ENCODE measurements at regions not wholly inside any gene's neighbourhood (a gene's known extent, or its start where the extent isn't known, plus 50 kb on each side); places are given as distances from the start of the nearest gene placed in this dataset.

DNA sequence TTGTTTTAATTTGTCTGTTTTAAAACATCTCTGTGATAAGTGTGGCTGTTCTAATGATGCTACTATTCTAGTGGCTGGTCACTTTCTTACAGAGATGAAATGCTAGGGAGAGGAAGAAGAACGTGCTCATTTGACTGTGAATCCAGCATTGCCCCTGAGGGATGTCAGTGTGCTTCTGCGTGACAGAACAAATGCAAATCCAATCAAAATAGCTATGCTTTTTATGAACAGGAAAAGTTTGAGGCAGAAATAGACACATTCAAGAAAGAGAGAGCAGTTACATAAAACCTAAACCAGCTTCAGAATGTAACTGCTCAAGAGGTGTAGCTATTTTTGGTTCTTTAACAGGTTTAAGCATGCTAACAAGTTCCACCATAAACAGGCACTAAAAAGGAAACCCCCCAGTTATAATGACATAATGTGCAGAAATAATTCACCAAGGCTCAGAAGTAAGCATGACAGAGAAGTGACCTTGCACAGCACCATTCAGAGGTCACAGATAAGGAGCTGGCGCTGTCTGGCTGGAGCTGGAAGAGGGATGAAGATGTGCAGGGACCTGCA lies 385.3 kb downstream of the EPM2A start:
- no peak for DNase-seq

DNA sequence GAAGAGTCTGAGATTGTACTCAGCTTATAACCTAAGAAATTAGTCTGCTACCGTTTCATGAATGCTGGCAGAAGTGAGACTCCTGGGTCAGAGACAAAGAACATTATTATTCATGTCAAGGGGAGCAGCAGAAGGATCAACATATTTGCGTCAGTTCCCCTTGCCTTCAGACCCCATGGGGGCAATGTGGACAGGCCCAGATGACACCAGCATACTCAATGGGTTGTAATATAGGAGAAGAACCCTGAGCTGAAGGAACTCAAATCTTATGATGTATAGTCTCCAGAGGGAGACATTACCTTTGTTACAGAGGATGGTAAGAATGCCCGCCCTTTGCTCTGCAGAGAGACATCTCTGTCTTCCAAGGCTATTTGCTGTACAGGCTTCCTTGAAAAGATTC lies 384.4 kb downstream of the EPM2A start:
- DNase-seq: no peak

DNA sequence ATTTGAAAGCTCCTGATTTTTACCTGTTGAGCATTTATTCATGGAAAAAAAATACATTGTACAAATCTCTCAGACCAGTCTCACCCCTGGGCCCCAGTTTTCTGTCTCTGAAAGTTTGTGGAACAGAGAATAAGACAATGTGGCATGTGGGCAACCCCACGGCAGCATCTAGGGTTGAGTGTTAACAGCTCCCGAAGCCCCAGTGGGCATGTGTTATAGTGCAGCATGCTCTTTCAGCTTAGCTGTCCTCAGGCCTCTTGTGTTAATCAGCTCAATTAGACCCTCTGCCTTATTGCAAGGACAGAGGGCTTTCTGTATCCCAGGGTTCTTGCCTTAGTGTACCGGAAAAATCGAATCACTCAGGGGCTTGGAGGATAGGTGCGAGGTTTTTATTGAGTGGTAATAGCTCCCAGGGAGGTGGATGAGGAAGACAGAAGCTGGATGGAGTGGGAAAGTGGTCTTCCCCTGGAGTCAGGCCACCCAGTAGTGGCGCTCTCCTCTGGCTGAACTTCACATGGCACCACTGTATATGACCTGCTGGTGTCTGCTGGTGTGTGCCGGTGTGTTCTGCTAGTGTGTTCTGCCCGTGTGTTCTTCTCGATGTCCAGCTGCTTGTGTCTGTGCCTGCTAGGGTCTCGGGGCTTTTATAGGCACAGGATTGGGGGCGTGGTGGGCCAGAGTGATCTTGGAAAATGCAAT lies 382.8 kb downstream of the EPM2A start:
- DNase-seq: no peak

DNA sequence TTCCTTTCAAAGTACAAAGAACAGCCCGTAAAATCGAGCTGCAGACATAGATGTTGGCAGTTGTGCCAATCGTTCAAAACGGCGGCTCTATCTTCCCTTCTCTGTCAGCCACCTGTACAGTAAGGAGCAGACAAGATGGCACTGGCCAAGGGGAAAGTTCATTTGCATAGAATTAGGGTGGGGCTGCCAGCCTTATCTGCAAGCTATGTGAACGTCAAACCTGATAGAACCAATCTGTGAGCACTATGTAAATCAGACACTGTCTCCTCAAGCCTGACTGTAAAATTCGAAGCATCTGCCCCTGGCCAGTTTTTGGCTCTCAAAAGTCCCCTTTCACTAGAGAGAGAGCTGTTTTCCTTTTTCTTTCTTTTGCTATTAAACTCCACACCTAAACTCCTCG lies 374.5 kb downstream of the EPM2A start:
- no peak for DNase-seq

DNA sequence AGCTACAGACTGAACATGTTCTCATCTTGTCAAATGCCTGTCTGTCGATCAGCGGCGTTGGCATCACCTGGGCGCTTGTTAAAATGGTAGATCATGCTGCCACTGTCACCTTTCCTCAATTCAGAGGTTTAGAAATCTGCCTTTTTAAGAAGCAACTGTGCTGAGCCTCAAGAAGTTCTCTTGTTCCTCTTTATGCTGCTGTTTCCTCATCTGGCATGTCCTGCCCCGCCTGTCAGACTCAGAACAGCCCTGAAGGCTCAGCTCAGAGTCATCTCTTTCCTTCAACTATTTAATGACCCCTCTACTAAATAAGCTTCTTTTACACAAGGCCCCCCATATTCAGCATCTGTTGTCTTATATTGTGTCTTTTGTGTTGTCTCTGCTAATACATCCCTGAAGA lies 368.2 kb downstream of the EPM2A start:
- no peak for DNase-seq

DNA sequence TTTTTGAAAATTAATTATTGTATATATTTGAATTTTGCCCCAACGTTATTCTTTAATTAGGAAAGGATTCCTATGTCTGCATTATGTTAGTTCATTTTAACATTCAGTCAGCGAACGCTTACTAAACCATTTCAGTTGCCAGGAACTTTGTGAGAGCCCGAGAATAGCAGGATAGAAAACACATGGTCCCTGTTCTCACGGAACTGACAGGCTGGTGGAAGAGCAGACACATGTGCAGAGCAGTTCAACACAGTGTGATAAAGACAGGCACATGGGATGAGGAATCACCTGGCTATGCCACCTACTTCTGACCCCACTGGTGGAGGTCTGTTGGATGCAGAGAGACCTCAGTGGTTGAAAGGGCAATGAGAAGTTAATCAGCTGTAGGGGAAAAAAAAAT lies 367.2 kb downstream of the EPM2A start:
- peak; percentile 19 for DNase-seq

DNA sequence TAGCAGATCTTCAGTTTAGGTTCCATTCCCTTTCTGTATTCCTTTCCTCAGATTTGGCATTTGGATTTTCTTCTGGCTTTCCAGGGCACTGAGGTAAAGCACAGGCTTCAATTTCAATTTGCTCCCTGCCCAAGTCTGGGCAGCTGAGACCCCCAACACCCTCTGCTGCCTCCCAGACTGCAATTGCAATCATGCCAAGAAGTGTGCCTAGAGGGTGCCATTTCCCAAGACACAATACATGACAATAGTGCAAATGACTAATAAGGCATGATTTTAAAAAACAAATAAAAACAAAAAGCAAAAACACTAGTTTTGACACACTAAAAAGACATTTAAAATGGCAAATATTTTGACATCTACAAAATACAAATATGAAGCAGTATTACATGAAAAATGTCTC lies 364.8 kb downstream of the EPM2A start:
- DNase-seq: no peak

DNA sequence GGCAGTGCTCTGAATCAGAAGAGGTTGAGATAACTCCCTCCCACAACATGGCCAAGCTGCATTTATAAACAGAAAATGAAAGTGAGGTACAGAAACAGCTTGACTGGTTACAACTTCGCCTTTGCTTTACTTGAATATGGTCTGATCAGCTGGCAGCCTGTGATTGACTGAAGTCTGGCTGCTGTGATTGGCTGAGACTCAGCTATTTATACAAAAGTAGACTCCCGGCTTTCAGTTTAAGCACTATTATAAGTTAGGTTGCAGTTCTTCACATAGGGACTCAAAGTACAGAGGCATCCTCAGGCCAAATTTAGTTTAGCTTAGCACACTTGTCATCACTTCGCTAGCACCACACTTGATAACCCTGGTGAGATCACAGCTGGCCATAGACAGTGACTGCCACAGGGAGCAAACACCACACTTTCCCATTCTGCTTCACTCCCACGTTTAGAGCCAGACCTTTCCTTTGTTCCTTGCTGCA lies 362.6 kb downstream of the EPM2A start:
- DNase-seq: peak; percentile 50

DNA sequence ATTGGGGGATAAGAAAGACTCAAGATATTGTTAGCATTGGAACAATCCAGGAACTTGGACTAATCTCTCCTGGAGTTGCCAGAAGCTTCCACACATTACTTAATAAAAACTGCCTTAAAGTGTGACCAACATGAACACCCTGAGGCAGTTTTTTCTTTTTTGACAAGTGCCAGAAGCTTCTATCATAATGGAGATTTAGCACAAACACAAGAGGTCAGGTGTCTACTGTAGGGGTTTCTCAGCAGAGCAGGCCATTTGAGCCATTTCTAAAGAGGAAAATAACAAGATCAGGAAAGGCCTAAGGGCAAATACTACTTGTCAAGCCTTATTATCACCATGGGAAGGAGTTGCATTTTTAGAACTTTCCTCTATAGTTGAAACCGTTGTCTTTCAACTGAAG lies 361.5 kb downstream of the EPM2A start:
- DNase-seq: no peak

DNA sequence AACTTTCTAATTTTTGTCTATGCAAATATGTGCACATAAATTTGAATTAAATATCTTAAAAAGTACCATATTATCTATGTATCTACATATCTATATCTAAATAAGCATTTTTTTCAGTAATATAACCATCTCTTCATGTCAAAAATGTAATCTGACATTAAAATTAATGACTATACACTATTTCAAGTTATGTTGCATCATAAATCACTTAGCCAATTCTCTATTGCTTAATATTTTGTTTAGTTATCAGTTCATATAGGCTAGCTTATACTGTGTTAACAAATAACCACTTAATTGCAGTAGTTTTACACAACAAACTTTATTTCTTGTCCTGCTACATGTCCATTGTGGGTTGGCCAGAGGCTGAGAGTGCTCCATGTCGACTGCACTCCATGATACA lies 360.8 kb downstream of the EPM2A start:
- no peak for DNase-seq

DNA sequence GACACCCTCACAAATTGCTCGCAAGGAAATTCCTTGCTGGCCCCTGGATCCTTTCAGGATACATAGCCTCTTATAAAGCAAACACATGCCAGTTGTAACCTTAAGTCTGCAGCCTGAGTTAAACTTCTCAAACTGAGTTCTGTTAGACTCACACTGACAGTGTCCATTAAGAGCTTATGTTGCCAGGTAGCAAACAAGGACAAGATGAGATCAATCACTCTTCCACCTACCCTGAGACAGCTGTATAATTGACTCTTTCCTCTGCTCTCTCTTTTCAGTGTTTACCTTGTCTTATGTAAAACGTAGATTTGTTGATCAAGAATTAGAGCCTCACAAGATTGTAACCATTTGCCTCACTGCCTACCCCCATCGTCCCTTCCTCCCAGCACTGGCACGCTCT lies 359.8 kb downstream of the EPM2A start:
- no peak for DNase-seq

DNA sequence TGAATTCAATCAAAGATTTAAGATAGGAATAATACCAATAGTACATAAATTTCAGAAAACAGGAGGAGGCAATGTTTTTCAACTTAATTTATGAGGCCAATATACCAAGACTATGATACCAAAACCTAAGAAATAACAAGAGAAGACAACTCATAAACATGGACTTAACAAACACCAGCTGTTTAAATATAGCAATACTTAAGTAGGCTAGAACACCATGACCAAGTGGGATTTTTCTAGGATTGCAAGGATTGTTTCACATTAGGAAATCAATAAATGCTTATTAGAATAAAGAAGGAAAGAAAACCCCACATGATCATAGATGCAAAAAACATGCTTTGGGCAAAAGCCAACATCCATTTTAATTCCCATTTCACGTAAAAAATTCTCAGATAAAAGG lies 355.1 kb downstream of the EPM2A start:
- DNase-seq: no peak

DNA sequence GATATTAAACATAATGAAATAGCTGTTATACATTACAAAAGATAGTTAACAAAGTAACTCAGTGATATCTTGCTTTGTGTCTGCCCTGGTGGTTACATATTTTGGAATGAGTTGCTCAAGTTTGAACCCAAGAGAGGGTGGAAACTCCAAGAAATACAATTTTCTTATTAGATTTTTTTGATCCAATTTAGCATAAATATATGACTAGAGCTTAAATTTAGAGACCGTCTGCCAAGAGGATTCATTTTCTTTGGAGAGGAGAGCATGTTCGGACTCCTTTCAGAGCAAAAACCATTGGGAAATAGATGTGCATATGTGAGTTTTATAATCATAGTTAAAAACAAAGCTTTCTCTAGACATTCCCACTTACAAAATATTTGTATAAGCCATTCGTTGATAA lies 353.4 kb downstream of the EPM2A start:
- DNase-seq: no peak

DNA sequence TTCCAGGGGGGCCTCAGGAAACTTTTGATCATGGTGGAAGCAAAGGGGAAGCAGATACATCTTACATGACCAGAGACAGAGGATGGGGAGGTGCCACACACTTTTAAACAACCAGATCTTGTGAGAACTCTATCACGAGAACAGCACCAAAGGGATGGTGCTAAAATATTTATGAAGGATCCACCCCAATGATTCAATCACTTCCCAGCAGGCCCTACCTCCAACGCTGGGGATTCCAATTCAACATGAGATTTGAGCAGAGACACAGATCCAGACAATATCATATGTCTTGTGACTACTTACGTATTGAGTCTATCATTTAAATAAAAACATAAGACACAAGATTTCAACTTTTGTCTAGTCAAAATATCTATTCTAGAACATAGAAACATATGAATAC lies 351.9 kb downstream of the EPM2A start:
- no peak for DNase-seq

DNA sequence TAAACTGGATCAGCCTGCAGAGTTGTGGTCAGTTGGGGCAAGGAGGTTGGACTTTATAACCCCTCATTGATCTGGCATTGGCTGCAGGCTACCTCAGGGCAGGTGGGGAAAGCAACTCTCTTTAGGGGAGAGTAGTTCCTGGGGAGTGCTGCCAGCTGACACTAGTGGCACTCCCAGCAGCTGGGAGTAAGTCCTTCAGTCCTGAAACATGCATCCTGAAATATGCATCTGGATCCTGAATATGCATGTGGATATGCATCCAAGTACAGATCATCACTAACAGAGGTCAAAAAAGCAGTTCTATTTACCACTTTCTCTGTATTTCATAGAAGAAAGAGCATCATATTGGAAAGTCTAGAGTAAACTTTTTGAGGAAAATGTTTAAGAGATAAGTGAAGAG lies 350.8 kb downstream of the EPM2A start:
- DNase-seq: no peak

DNA sequence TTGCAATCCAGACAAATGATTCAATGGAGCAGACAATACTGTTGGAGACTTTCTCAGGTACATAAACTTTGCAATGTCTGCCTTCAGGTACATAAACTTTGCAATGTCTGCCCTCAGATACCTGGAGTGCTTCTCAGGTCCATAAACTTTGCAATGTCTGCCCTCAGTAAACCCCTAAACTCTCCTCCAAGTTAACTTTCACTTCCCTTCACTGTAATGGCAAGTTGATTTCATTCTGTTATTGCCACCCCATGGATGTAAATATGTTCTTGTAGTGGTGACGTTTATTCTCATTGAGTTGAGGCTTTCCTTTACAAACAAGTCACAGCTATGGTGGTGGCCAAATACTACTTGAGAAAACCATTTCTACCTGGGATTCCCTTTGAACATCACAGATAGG lies 338.8 kb downstream of the EPM2A start:
- DNase-seq: no peak

DNA sequence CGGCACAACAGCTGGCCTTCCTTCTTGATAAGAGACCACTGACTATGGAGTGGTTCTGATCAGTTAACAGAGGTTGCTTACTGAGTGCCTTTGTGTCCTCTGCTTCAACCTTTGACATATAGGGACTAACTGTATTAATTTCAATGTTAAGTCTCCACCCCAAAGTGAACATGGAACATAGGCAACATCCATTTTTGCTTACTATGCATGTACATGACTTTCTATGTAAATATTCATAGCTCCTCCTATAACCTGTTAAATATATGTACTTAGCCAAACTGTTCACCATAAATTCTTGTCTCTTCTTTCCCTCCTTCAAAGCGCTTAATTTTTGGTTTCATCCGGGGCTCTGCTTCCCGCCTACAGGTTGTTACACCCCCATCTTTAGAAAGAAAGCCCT lies 334.8 kb downstream of the EPM2A start:
- no peak for DNase-seq

DNA sequence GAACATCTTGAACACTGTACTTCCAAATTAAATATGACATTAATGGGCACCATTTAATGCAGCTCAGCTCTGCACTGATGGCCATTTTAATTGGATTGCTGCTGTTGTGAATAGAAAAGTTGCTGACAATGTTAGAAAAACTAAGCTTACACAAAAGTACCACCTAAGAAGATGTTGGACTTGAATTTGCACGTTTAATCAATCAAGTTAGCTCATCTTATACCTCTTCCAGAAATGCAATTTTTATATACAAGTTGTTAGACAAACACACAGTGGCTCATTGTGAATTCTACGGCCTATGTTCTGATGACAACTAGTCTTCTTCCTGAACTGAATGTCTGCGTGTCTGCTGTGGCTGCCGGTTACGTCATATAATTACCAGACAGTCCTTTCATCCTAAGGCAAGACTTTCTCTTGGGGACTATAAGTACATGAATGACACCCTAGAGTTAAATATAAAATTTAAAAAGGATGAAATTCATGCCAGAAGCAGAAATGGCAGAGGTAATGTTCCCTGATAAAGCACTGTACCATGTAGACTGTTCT lies 330.2 kb downstream of the EPM2A start:
- DNase-seq: no peak

DNA sequence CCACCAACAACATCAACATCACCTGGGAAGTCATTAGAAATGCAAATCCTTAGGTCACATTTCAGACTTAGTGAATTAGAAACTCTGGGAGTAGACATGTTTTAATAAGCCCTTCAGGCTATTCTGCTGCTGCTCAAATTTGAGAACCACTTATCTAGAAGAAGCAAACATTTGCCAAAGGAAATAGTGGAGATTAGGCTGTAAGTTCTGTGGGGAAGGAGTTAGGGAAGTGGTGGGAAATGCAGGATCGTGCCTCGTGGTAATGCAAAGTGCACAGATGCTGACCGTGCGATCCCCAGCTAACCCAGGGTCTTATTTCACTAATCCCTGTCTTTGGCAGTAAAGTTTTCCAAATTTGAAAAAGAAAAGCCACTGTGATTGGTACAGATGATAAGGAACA lies 328.5 kb downstream of the EPM2A start:
- no peak for DNase-seq

DNA sequence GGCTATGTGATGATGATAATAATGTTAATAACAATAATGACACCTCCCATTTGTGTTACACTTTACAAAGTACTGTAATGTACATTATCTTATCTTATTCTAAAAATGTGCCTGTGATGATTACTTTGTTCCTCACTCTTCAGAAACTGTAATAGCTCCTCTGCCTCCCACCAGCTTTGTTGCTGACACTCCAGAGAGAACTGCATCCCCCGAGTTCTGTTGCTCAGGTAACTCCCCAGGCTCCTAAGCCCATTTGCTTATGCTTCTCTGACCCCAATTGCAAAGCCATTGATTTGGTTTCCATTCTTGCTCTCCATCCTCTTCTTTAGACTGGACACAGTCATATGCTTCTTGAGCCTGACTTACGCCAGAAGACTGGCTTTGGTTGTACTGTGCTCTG lies 319.7 kb downstream of the EPM2A start:
- DNase-seq: no peak

DNA sequence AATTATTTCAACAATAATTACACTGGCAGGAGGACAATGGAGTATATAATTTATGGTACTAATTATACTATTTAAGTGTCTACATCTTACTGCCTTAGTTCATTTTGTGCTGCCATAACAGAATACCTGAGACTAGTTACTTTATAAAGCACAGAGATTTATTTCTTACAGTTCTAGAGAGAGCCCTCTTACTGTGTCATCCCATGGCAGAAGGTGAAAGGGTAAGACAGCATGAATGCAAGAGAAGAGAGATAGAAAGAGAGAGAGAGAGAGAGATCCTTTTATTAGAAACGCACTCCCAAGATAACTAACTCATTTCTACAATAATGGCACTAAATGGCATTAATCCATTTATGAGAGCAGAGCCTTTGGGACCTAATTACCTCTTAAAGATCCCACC lies 314.7 kb downstream of the EPM2A start:
- no peak for DNase-seq

DNA sequence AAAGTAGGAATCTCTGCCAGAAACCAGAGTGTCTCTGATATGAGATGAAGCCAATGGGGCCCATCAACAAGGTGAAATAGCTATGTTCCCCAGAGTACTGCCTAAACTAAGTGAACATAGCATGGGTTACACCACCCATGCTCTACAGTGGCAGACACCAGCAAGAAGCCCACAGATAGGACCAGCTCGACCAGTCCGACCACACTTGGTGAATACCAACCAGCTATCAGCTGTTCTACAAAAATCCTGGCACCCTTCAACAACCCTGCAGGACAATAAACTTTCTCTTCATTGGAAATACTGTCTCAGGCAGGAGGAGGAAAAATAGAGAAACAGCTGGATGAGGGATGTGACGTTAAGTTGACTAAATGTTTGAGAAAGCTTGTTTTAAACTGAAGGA lies 311.4 kb downstream of the EPM2A start:
- no peak for DNase-seq

DNA sequence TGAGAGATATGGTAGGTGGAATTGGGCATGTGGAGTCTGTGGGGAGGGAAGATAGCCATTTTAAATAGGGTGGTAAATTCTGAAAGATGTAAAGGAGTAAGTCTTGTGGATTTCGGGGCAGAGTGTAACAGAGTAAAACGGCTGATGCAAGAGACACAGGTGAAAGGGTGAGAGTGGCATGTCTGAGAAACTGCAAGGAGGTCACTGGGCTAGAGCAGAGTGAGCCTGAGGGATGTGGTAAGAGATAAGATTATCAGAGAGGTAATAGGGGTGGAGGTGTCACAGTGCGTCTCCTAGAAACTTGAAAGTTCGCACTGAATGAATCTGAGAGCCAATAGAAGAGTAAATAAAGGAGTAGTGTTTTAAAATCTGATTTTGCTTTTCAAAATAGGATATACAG lies 308.1 kb downstream of the EPM2A start:
- DNase-seq: no peak

DNA sequence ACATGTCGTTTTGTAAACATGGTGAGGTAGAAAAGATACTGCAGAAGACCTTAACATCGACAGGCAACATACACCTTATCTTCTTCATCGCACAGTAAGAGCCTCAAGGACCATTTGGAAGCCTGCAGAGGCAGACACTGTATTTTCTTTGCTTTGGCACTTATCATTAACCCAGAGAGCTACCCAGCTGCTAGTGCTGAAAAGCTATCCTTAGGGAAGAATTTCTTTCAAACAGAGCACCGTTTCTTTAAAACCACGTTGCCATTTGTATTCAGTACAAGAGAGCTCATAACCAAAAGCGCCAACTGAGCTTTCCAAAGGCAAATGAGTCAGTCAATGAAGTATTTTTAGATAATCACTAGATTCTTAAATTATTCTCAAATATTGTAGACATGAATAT lies 306.6 kb downstream of the EPM2A start:
- no peak for DNase-seq

DNA sequence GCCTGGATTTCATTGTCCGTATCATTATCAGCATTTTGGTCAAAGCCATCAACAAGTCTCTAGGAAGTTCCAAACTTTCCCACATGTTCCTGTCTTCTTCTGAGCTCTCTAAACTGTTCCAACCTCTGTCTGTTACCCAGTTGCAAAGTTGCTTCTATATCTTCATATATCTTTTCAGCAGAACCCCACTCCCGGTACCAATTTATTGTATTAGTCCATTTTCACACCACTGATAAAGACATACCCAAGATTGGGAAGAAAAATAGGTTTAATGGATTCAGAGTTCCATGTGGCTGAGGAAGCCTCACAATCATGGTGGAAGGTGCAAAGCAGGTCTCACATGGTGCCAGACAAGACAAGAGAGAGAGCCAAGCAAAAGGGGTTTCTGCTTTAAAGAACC lies 293.2 kb downstream of the EPM2A start:
- no peak for DNase-seq

Data from hindlimb muscle (tissue), 1 donor.